ENCODE measurements at regions not wholly inside any gene's neighbourhood (a gene's known extent, or its start where the extent isn't known, plus 50 kb on each side); places are given as distances from the start of the nearest gene placed in this dataset.

- H3K4me2 ChIP-seq, result no peak overlapping the region
- POLR2A ChIA-PET, result no interaction called here
- H3K36me3 ChIP-seq (replicated peaks in 1 of 2; ENCODE audit: control insufficient read depth in 1 of 2, insufficient read depth in 2 of 2, low read length in 1 of 2), result no peaks in the 10 kb centered on the region
- no peaks in the 10 kb centered on the region for H3K27me3 ChIP-seq (ENCODE audit: insufficient read depth)
- DNase-seq, result no peak
- no peaks in the 10 kb centered on the region for H4K20me1 ChIP-seq (ENCODE audit: insufficient read depth)
- no peak overlapping the region for H3K4me3 ChIP-seq (ENCODE audit: low read depth in 2 of 2, low read length in 1 of 2)
- no peaks in the 10 kb centered on the region for H3K4me1 ChIP-seq (ENCODE audit: control insufficient read depth in 1 of 2, insufficient read depth in 2 of 2, low read depth in 1 of 2, low read length in 1 of 2)
- no peaks in the 10 kb centered on the region for H3K9me3 ChIP-seq
- TF ChIP-seq ELF1 (IDR thresholded peaks at IDR 0.05) (no peak), GABPA (IDR thresholded peaks at IDR 0.05; ENCODE audit: low read depth) (no peak), EP300 (IDR thresholded peaks at IDR 0.05; ENCODE audit: borderline replicate concordance in 1 of 2, low read depth in 1 of 2, low read length in 1 of 2) (no peak)
- TF ChIP-seq, protein P1, sequence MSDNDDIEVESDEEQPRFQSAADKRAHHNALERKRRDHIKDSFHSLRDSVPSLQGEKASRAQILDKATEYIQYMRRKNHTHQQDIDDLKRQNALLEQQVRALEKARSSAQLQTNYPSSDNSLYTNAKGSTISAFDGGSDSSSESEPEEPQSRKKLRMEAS (IDR thresholded peaks at IDR 0.05; ENCODE audit: low read depth), result no peak
- TF ChIP-seq, protein P2, sequence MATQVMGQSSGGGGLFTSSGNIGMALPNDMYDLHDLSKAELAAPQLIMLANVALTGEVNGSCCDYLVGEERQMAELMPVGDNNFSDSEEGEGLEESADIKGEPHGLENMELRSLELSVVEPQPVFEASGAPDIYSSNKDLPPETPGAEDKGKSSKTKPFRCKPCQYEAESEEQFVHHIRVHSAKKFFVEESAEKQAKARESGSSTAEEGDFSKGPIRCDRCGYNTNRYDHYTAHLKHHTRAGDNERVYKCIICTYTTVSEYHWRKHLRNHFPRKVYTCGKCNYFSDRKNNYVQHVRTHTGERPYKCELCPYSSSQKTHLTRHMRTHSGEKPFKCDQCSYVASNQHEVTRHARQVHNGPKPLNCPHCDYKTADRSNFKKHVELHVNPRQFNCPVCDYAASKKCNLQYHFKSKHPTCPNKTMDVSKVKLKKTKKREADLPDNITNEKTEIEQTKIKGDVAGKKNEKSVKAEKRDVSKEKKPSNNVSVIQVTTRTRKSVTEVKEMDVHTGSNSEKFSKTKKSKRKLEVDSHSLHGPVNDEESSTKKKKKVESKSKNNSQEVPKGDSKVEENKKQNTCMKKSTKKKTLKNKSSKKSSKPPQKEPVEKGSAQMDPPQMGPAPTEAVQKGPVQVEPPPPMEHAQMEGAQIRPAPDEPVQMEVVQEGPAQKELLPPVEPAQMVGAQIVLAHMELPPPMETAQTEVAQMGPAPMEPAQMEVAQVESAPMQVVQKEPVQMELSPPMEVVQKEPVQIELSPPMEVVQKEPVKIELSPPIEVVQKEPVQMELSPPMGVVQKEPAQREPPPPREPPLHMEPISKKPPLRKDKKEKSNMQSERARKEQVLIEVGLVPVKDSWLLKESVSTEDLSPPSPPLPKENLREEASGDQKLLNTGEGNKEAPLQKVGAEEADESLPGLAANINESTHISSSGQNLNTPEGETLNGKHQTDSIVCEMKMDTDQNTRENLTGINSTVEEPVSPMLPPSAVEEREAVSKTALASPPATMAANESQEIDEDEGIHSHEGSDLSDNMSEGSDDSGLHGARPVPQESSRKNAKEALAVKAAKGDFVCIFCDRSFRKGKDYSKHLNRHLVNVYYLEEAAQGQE (IDR thresholded peaks at IDR 0.05; ENCODE audit: low read depth, low read length), result no peak
- no peaks in the 10 kb centered on the region for H3F3A ChIP-seq (replicated peaks; ENCODE audit: insufficient read depth)
- H2AFZ ChIP-seq (ENCODE audit: low read depth), result no peak overlapping the region
- CTCF ChIA-PET, result no interaction called here
- no peak overlapping the region for H3K27ac ChIP-seq (ENCODE audit: low read depth in 2 of 2, low read length in 1 of 2)
- H3K79me2 ChIP-seq (ENCODE audit: insufficient read depth), result no peaks in the 10 kb centered on the region
- H3K9ac ChIP-seq, result no peak overlapping the region
- H3K9me2 ChIP-seq, result no peaks in the 10 kb centered on the region
Observed at GRCh38 chr13:97715763-97716162, 237.7 kb upstream of the IPO5 start.

DNA sequence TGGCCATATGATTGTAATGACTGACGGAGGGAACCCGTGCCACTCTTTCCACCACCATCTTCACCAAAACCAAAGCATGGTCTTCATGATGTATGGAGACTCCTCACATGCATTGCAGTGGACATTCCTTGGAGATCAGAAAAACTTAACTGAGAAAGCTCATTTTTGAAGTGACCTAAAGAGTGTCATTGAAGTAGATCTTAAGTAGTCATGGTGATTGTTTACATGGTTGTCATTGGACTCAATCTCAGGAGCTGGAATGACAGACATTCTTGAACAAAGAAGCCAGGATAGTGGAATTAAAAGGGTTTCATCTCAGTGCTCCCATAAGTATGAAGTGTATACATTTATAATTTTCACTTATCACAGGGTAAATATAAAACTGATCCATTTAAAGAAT, 236.7 kb upstream of the IPO5 start:
- no peak for DNase-seq
- TF ChIP-seq MXI1 (IDR thresholded peaks at IDR 0.05; ENCODE audit: low read depth, low read length) (no peak), POLR2AphosphoS5 (IDR thresholded peaks at IDR 0.05; ENCODE audit: low read depth, low read length) (no peak), CTCF (IDR thresholded peaks at IDR 0.05) (no peak), RAD21 (IDR thresholded peaks at IDR 0.05; ENCODE audit: low read length) (no peak), YY1 (IDR thresholded peaks at IDR 0.05; ENCODE audit: low read depth) (no peak), TAF1 (IDR thresholded peaks at IDR 0.05; ENCODE audit: borderline replicate concordance, low read depth, low read length) (no peak), SMC3 (IDR thresholded peaks at IDR 0.05; ENCODE audit: low read depth, low read length) (no peak), RCOR1 (IDR thresholded peaks at IDR 0.05; ENCODE audit: low read length) (no peak), USF1 (IDR thresholded peaks at IDR 0.05; ENCODE audit: borderline replicate concordance, low read depth) (no peak), MEF2A (IDR thresholded peaks at IDR 0.05; ENCODE audit: borderline replicate concordance, low read depth) (no peak), FOXJ3 (CRISPR knock-in tag; IDR thresholded peaks at IDR 0.05) (no peak), FOSL2 (IDR thresholded peaks at IDR 0.05; ENCODE audit: borderline replicate concordance, low read depth) (no peak), IRF3 (IDR thresholded peaks at IDR 0.05; ENCODE audit: low read depth, low read length) (no peak), NRF1 (IDR thresholded peaks at IDR 0.05; ENCODE audit: low read depth, low read length) (no peak)
- TF ChIP-seq, protein P1 (IDR thresholded peaks at IDR 0.05; ENCODE audit: low read depth), result no peak
- no peaks in the 10 kb centered on the region for H3K4me1 ChIP-seq (ENCODE audit: control insufficient read depth in 1 of 2, insufficient read depth in 2 of 2, low read depth in 1 of 2, low read length in 1 of 2)
- H3K27me3 ChIP-seq (ENCODE audit: insufficient read depth), result no peaks in the 10 kb centered on the region
- no peaks in the 10 kb centered on the region for H3K9me3 ChIP-seq
- no peaks in the 10 kb centered on the region for H3K9me2 ChIP-seq
- no peak overlapping the region for H2AFZ ChIP-seq (ENCODE audit: low read depth)
- H3K4me3 ChIP-seq (ENCODE audit: low read depth in 2 of 2, low read length in 1 of 2), result no peak overlapping the region
- ChIA-PET POLR2A (no interaction called here), CTCF (interaction anchor here (0.7 kb wide), 1 partner anchor 299 kb away, joined by 4 read pairs; no protein-coding TSS in a partner anchor)
- no peaks in the 10 kb centered on the region for H4K20me1 ChIP-seq (ENCODE audit: insufficient read depth)
- H3K36me3 ChIP-seq (replicated peaks in 1 of 2; ENCODE audit: control insufficient read depth in 1 of 2, insufficient read depth in 2 of 2, low read length in 1 of 2), result no peaks in the 10 kb centered on the region
- no peak overlapping the region for H3K4me2 ChIP-seq
- no peak overlapping the region for H3K27ac ChIP-seq (ENCODE audit: low read depth in 2 of 2, low read length in 1 of 2)
- no peaks in the 10 kb centered on the region for H3K79me2 ChIP-seq (ENCODE audit: insufficient read depth)
- H3F3A ChIP-seq (replicated peaks; ENCODE audit: insufficient read depth), result no peaks in the 10 kb centered on the region
- WGBS (ENCODE audit: low lambda C conversion rate), result 30% methylated on average over 2 of the region's 2 CpGs
- H3K9ac ChIP-seq, result no peak overlapping the region
